ENCODE measurements at regions not wholly inside any gene's neighbourhood (a gene's known extent, or its start where the extent isn't known, plus 50 kb on each side); places are given as distances from the start of the nearest gene placed in this dataset.
A peak's percentile ranks its signal among the peaks of the same experiment; 100 is the strongest.

DNA sequence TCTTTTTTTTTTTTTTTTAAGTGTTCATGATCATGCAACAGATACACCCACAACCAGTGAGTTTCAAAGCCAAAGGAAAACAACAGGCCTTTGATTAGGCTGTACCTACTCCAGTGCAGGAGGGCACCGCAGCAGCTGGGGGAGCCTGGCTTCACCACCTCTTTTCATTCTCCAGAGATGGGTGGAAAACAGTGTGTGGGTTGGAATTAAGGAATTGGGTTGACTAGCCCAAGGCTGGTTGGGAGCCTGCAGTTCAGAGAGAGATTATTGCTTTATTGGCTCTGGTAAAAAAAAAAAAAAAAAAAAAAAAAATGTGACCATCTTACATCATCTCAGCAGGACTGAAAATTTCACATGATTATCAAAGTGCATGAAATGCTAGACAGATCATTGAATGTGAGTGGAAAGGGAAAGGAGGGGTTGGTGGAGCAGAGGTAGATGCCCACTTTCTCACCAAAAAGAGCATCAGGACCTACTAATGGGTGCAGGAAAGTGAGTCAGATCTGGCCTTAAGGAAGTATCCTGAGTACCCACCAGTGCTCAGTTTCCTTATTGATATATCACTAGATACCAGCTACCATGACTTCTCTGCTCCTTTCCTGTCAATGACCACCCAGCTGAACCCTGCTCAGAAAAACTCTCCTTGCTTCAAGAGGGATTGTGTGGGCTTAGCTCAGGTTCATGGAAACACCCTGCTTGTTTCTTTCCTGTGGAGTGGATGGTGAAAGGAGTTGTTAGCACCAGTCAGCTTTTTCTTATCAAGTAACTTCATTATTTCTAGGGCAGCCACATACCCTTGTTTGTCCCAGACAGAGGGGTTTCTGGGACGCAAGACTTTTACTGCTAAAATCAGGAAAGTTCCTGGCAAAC lies 54.8 kb upstream of the DYRK2 start (continued):
- no peak for TF ChIP-seq RCOR1 (conservative IDR thresholded peaks at IDR 0.05; ENCODE audit: low read depth, low read length)
- TF ChIP-seq, protein P1, sequence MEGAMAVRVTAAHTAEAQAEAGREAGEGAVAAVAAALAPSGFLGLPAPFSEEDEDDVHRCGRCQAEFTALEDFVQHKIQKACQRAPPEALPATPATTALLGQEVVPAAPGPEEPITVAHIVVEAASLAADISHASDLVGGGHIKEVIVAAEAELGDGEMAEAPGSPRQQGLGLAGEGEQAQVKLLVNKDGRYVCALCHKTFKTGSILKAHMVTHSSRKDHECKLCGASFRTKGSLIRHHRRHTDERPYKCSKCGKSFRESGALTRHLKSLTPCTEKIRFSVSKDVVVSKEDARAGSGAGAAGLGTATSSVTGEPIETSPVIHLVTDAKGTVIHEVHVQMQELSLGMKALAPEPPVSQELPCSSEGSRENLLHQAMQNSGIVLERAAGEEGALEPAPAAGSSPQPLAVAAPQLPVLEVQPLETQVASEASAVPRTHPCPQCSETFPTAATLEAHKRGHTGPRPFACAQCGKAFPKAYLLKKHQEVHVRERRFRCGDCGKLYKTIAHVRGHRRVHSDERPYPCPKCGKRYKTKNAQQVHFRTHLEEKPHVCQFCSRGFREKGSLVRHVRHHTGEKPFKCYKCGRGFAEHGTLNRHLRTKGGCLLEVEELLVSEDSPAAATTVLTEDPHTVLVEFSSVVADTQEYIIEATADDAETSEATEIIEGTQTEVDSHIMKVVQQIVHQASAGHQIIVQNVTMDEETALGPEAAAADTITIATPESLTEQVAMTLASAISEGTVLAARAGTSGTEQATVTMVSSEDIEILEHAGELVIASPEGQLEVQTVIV (IDR thresholded peaks at IDR 0.05; ENCODE audit: borderline replicate concordance, partially characterized antibody), result no peak
- TF ChIP-seq, protein P2, sequence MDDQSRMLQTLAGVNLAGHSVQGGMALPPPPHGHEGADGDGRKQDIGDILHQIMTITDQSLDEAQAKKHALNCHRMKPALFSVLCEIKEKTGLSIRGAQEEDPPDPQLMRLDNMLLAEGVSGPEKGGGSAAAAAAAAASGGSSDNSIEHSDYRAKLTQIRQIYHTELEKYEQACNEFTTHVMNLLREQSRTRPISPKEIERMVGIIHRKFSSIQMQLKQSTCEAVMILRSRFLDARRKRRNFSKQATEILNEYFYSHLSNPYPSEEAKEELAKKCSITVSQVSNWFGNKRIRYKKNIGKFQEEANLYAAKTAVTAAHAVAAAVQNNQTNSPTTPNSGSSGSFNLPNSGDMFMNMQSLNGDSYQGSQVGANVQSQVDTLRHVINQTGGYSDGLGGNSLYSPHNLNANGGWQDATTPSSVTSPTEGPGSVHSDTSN (IDR thresholded peaks at IDR 0.05; ENCODE audit: insufficient replicate concordance, low read depth, low read length), result no peak

DNA sequence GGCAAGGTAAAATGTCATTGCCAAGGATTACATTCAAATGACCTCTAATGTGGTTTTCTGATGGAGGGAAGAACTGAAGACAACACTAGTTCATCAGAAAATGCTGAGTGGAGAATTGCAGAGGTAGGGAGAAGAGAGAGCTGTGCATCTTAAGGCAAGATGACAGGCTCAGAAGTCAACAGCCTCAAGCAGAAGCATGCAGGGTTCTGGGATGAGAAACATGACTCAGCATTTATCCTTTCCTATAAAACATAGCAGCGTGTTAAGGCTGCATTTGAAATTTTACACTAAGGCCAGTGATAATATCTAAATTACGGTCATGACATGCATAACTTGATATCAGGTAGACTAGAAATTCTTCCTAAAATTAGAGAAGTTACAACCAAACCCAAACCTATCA lies 53.7 kb upstream of the DYRK2 start:
- BruUV-seq (replicated peaks), result no TSS peak
- no peak for FAIRE-seq
- intact Hi-C loops (cut with micrococcal nuclease; ENCODE audit: unreplicated experiment), result no loop called here

More for the DNA sequence above, 53.7 kb upstream of the DYRK2 start:
- no peaks in the 10 kb centered on the region for H4K20me1 ChIP-seq (ENCODE audit: control insufficient read depth, insufficient read depth)
- 98% methylated on average over 2 of the region's 2 CpGs for WGBS (ENCODE audit: insufficient coverage, insufficient replicate concordance, low lambda C conversion rate, missing lambda C conversion rate)
- H3K4me2 ChIP-seq (ENCODE audit: control insufficient read depth, insufficient read depth), result no peak overlapping the region
- no peaks in the 10 kb centered on the region for H3K27me3 ChIP-seq (replicated peaks in 1 of 2; ENCODE audit: control insufficient read depth in 2 of 2, insufficient read depth in 2 of 2, low read length in 1 of 2)
- H3K79me2 ChIP-seq (ENCODE audit: control insufficient read depth, insufficient read depth, low read length), result no peaks in the 10 kb centered on the region
- H3K9ac ChIP-seq (ENCODE audit: control insufficient read depth, insufficient read depth, low read length), result no peak overlapping the region
- H3K36me3 ChIP-seq (ENCODE audit: control insufficient read depth in 2 of 2, insufficient read depth in 2 of 2, low read length in 1 of 2), result no peaks in the 10 kb centered on the region
- no peak overlapping the region for H3K4me3 ChIP-seq
- ChIA-PET POLR2A (no interaction called here), SMC1A (ENCODE audit: uncharacterized antibody, unreplicated experiment) (no interaction called here), CTCF (interaction anchor here (0.8 to 1.2 kb wide), 2 partner anchors 9 to 15 kb away, joined by 3 read pairs; no protein-coding TSS in a partner anchor), RAD21 (ENCODE audit: unreplicated experiment) (no interaction called here)
- H3K9me3 ChIP-seq (replicated peaks; ENCODE audit: control insufficient read depth, insufficient read depth, low read length), result no peaks in the 10 kb centered on the region; the same call in 2 of the 3 replicates
- H3K27ac ChIP-seq (ENCODE audit: control insufficient read depth, insufficient read depth), result no peak overlapping the region
- no peak for DNase-seq (ENCODE audit: low read depth, low spot score)
- ATAC-seq, result no peak
- no peak overlapping the region for H2AFZ ChIP-seq (ENCODE audit: control insufficient read depth, low read depth, low read length)
- TF ChIP-seq BACH1 (IDR thresholded peaks at IDR 0.05; ENCODE audit: borderline replicate concordance) (0 out of 2 replicates have a peak, but pooled peaks have one; percentile 23), ATF7 (IDR thresholded peaks at IDR 0.05; ENCODE audit: low read depth) (no peak), SMARCA5 (IDR thresholded peaks at IDR 0.05) (no peak)
- no peaks in the 10 kb centered on the region for H3K4me1 ChIP-seq (ENCODE audit: control insufficient read depth, insufficient read depth, low read length)
- in situ Hi-C loops (cut with MboI), result no loop called here

Data from GM12878 (cell line).